ENCODE measurements at regions not wholly inside any gene's neighbourhood (a gene's known extent, or its start where the extent isn't known, plus 50 kb on each side); places are given as distances from the start of the nearest gene placed in this dataset.

- ChIA-PET CTCF (no interaction called here), POLR2A (ENCODE audit: low non-redundant PET) (no interaction called here)
- TF ChIP-seq CTCF (conservative IDR thresholded peaks at IDR 0.05; ENCODE audit: low read depth) = no peak
- no peak for DNase-seq (ENCODE audit: low spot score)
- H3K27ac ChIP-seq = no peak overlapping the region
Observed at GRCh38 chr14:38973083-38973700, 129.8 kb downstream of the SEC23A start.

GRCh38 chr14:38972511-38972910 lies 130.5 kb downstream of the SEC23A start:
- POLR2A ChIA-PET (ENCODE audit: low non-redundant PET) = no interaction called here
- no peak overlapping the region for H3K27ac ChIP-seq
- TF ChIP-seq CTCF (conservative IDR thresholded peaks at IDR 0.05; ENCODE audit: low read depth) = no peak
- DNase-seq (ENCODE audit: low spot score) = no peak
- CTCF ChIA-PET = no interaction called here

DNA sequence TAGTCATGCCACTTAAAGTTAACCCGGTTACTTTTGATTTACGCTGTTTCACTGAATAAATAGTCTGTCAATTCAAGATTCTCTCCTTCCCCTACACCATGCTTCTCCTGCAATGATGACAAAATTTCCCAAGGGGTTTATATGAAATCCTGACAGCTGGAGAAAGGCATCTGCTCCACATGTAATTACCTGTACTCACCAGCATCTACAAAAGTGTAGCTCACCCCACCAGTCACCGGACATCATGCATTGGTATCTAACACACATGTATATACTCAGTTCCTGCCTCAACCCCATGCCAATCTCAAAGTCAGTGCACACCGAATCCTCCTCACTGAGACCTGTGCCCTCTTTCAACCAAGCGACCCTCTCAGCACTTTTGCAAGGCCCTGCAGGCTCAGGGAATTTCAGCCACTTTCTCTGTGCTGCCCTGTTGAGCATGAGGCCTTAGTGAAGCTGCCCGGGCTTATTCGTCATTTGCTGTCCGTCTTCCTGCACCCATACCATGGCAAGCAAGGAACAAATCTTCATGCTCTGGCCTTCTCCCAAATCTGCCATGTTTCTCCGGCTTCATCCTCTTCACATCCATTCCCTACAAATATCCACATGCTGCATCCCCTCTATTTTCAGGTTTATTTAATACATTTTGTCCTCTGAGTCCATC lies 131.6 kb downstream of the SEC23A start:
- ChIA-PET POLR2A (ENCODE audit: low non-redundant PET) (no interaction called here), CTCF (no interaction called here)
- TF ChIP-seq CTCF (conservative IDR thresholded peaks at IDR 0.05; ENCODE audit: low read depth) = no peak
- no peak overlapping the region for H3K27ac ChIP-seq
- DNase-seq (ENCODE audit: low spot score) = no peak

- TF ChIP-seq CTCF (conservative IDR thresholded peaks at IDR 0.05; ENCODE audit: low read depth) = no peak
- ChIA-PET CTCF (no interaction called here), POLR2A (ENCODE audit: low non-redundant PET) (no interaction called here)
- H3K27ac ChIP-seq = no peak overlapping the region
- DNase-seq (ENCODE audit: low spot score) = no peak
Observed at GRCh38 chr14:38964630-38965029, 138.4 kb downstream of the SEC23A start.

DNA sequence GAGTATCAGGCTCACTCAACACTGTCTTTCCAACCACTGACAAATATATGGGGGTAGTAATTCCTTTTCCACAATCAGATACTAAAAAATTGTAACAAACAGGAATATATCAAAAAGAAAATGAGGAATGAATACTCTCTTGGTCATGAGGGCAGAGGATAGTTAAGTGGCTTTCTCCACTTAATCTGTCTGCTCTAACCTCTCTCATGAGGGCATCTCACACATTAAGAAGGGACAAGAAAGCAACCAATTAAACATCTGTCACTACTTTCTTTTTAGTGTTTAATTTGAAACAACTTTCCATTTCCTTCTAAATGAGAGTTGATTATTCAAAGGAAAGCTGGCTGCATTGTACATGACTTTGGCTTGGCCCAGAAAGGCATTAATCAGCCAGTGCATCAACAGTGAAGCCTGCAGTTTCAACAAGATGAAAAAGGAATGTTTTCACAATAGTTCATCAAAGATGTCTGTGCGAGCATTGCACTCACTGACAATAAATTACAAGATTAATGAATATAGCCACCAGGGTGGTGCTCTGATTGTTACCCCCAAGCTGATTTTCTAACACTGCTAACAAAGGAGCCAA lies 142.0 kb downstream of the SEC23A start:
- CTCF ChIA-PET = interaction anchor here (0.5 to 0.6 kb wide), 2 partner anchors 125 to 764 kb away, joined by 3 read pairs; no protein-coding TSS in a partner anchor
- POLR2A ChIA-PET (ENCODE audit: low non-redundant PET) = no interaction called here
- no peak for DNase-seq (ENCODE audit: low spot score)
- TF ChIP-seq CTCF (conservative IDR thresholded peaks at IDR 0.05; ENCODE audit: low read depth) = no peak
- H3K27ac ChIP-seq = no peak overlapping the region

- no peak for TF ChIP-seq CTCF (conservative IDR thresholded peaks at IDR 0.05; ENCODE audit: low read depth)
- no peak for DNase-seq (ENCODE audit: low spot score)
- H3K27ac ChIP-seq = no peak overlapping the region
- ChIA-PET POLR2A (ENCODE audit: low non-redundant PET) (no interaction called here), CTCF (no interaction called here)
Observed at GRCh38 chr14:38959021-38959420, 144.0 kb downstream of the SEC23A start.
